MCF 10A (cell line): ENCODE measurements at regions not wholly inside any gene's neighbourhood (a gene's known extent, or its start where the extent isn't known, plus 50 kb on each side); places are given as distances from the start of the nearest gene placed in this dataset.

Experiments used
- BruUV-seq: library from RNA; stranded (reverse); fragments of 400-500 nt; replicated peaks from 2 replicates; lab custom pipeline; 2021; lab: Mats Ljungman, UMichigan
- CTCF ChIA-PET: fragments of 300-600 bp; sonication (Branson Sonifier 250); formaldehyde crosslinking; extraction: SDS; loops from one replicate; lab custom pipeline; 2021; ENCODE audit warnings: antibody characterized with exemption, inconsistent platforms; lab: Yijun Ruan, JAX
- POLR2A ChIA-PET: fragments of 300-600, 350-650 bp; sonication (Branson Sonifier 250); formaldehyde crosslinking; extraction: SDS; loops from one replicate; lab custom pipeline; 2020; ENCODE audit warnings: antibody characterized with exemption, inconsistent platforms; lab: Yijun Ruan, JAX
- DNase-seq: peaks from one replicate; pipeline ENCODE4 v3.0.0-alpha.2; 2018; ENCODE audit not compliant: unreplicated experiment
- H3K27ac Mint-ChIP-seq: one replicate; pipeline ENCODE4 v1.8.0; 2022; ENCODE audit warnings: mild to moderate bottlenecking, low read depth, mixed read lengths; ENCODE audit not compliant: unreplicated experiment
- H3K27me3 Mint-ChIP-seq: one replicate; pipeline ENCODE4 v1.8.0; 2022; ENCODE audit warnings: mixed read lengths; ENCODE audit not compliant: insufficient read depth, unreplicated experiment
- H3K36me3 Mint-ChIP-seq: one replicate; pipeline ENCODE4 v1.8.0; 2022; ENCODE audit warnings: mild to moderate bottlenecking, moderate library complexity, mixed read lengths; ENCODE audit not compliant: insufficient read depth, unreplicated experiment
- H3K4me1 Mint-ChIP-seq: one replicate; pipeline ENCODE4 v1.8.0; 2022; ENCODE audit warnings: mixed read lengths; ENCODE audit not compliant: insufficient read depth, unreplicated experiment
- H3K4me3 Mint-ChIP-seq: one replicate; pipeline ENCODE4 v1.8.0; 2022; ENCODE audit warnings: mild to moderate bottlenecking, moderate library complexity, mixed read lengths; ENCODE audit not compliant: unreplicated experiment
- H3K9me3 Mint-ChIP-seq: one replicate; pipeline ENCODE4 v1.8.0; 2022; ENCODE audit warnings: mixed read lengths; ENCODE audit not compliant: unreplicated experiment
- intact Hi-C: fragments of 100-400 bp; cut with micrococcal nuclease; formaldehyde crosslinking; loops from 2 replicates; pipeline ENCODE4 v1.14.1; 2022
- TF ChIP-seq, protein P1 (sequence below): fragments of 200-600 bp; IDR thresholded peaks from one replicate; pipeline ENCODE4 v1.8.0; 2022; ENCODE audit warnings: antibody characterized with exemption, mild to moderate bottlenecking; ENCODE audit not compliant: unreplicated experiment

DNA sequence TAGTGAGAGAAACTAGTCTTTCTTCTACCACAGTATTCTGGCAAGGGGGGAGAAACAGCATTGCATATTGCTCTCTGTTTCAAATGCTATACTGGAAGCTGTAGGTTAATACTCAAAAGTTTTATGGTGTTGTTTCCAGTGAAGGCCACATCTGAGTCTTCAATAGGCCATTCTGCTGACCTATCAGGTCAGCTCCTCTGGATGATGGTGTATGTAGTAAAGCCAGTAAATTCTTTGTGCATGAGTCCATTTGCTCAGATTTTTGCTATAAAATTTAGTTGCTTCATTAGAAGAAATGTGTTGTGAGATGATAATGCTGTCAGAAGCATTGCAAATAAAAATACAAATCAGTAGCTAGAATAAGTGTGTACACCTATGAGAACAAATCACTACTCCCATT lies 64.9 kb upstream of the RBMS3 start:
- CTCF ChIA-PET, result no interaction called here

DNA sequence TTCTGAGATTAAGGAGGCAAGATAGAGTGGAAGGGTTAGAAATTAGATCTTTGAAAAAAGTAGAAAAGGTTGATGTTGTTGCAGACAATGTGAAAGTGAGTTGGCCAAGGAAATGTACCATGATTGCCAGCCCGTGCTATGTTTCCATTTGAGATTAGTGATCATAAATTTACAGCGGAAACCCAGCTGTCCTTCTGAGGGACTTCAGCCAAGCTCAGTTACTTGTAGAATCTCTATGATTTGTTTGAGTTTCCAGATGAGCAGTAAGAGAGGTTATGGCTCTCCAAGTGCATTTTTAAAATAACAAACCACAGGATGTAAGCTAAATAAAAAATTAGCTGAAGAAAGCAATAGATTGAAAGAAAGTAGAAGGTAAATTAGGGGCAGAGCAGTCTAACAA lies 54.2 kb upstream of the RBMS3 start:
- CTCF ChIA-PET, result interaction anchor here (0.6 to 1.6 kb wide), 5 partner anchors 14 to 678 kb away, joined by 3 to 4 read pairs (median 3); no protein-coding TSS in a partner anchor
- no peak for DNase-seq
- Mint-ChIP-seq H3K9me3 (peaks cover 11% of the 10 kb centered on the region), H3K4me1 (no peaks in the 10 kb centered on the region), H3K36me3 (peaks cover 6% of the 10 kb centered on the region), H3K27me3 (no peaks in the 10 kb centered on the region), H3K4me3 (no peak overlapping the region), H3K27ac (no peak overlapping the region)
- POLR2A ChIA-PET, result interaction anchor here (0.7 kb wide), 1 partner anchor 14 kb away, joined by 3 read pairs; no protein-coding TSS in a partner anchor
- no TSS peak for BruUV-seq
- TF ChIP-seq, protein P1, sequence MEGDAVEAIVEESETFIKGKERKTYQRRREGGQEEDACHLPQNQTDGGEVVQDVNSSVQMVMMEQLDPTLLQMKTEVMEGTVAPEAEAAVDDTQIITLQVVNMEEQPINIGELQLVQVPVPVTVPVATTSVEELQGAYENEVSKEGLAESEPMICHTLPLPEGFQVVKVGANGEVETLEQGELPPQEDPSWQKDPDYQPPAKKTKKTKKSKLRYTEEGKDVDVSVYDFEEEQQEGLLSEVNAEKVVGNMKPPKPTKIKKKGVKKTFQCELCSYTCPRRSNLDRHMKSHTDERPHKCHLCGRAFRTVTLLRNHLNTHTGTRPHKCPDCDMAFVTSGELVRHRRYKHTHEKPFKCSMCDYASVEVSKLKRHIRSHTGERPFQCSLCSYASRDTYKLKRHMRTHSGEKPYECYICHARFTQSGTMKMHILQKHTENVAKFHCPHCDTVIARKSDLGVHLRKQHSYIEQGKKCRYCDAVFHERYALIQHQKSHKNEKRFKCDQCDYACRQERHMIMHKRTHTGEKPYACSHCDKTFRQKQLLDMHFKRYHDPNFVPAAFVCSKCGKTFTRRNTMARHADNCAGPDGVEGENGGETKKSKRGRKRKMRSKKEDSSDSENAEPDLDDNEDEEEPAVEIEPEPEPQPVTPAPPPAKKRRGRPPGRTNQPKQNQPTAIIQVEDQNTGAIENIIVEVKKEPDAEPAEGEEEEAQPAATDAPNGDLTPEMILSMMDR, result no peak
- intact Hi-C loops, result no loop called here

More for the DNA sequence above, 64.9 kb upstream of the RBMS3 start:
- POLR2A ChIA-PET, result interaction anchor here (0.6 kb wide), 2 partner anchors 76 to 548 kb away, joined by 3 to 5 read pairs; no protein-coding TSS in a partner anchor
- BruUV-seq, result no TSS peak
- H3K36me3 Mint-ChIP-seq, result no peaks in the 10 kb centered on the region
- intact Hi-C loops, result no loop called here
- H3K4me1 Mint-ChIP-seq, result no peaks in the 10 kb centered on the region
- H3K27me3 Mint-ChIP-seq, result no peaks in the 10 kb centered on the region
- TF ChIP-seq, protein P1, result no peak
- H3K27ac Mint-ChIP-seq, result no peak overlapping the region
- no peak overlapping the region for H3K4me3 Mint-ChIP-seq
- no peak for DNase-seq
- H3K9me3 Mint-ChIP-seq, result no peaks in the 10 kb centered on the region

- H3K9me3 Mint-ChIP-seq, result peaks cover 11% of the 10 kb centered on the region
- no peaks in the 10 kb centered on the region for H3K4me1 Mint-ChIP-seq
- POLR2A ChIA-PET, result no interaction called here
- intact Hi-C loops, result no loop called here
- peaks cover 6% of the 10 kb centered on the region for H3K36me3 Mint-ChIP-seq
- no peak for DNase-seq
- no peak overlapping the region for H3K4me3 Mint-ChIP-seq
- CTCF ChIA-PET, result interaction anchor here (0.6 to 1.6 kb wide), 3 partner anchors 17 to 677 kb away, joined by 3 to 4 read pairs (median 4); no protein-coding TSS in a partner anchor
- BruUV-seq, result no TSS peak
- TF ChIP-seq, protein P1, result no peak
- H3K27me3 Mint-ChIP-seq, result no peaks in the 10 kb centered on the region
- H3K27ac Mint-ChIP-seq, result no peak overlapping the region
These were observed 53.6 kb upstream of the RBMS3 start for GRCh38 chr3:29227307-29227706.
